GM08714 (cell line): ENCODE measurements at regions not wholly inside any gene's neighbourhood (a gene's known extent, or its start where the extent isn't known, plus 50 kb on each side); places are given as distances from the start of the nearest gene placed in this dataset.

Source experiments
- H3K4me3 ChIP-seq: fragments of 200-500 bp; sonication (Bioruptor generic); 2 replicates; pipeline ENCODE4 v1.5.1; 2014; ENCODE audit warnings: mild to moderate bottlenecking, low read length, inconsistent platforms
- ZNF274 ChIP-seq: IDR thresholded peaks from 2 replicates; pipeline ENCODE4 v1.6.1; 2012; ENCODE audit warnings: mild to moderate bottlenecking, low read depth, low read length

- no peak for TF ChIP-seq ZNF274
Observed at GRCh38 chr6:91420243-91420642, 833.4 kb upstream of the MAP3K7 start.

GRCh38 chr6:91415031-91415605, 828.2 kb upstream of the MAP3K7 start:
- no peak for TF ChIP-seq ZNF274
- H3K4me3 ChIP-seq, result no peak overlapping the region

More at GRCh38 chr6:91420243-91420642, 833.4 kb upstream of the MAP3K7 start:
- no peak overlapping the region for H3K4me3 ChIP-seq

DNA sequence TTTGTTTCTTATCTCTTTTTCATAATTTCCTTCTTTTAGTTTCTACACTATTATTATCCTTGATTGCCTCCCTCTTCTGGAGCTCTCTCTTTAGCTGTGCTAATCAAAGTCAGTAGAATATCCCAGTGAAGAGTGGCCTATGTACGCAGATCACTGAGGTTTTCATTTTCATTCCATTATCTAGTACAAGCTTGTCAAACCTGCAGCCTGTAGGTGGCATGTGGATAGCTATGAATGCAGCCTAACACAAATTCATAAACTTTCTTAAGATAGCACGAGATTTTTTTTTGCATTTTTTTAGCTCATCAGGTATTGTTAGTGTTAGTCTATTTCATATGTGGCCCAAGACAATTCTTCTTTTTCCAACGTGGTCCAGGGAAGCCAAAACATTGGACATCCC, 825.7 kb upstream of the MAP3K7 start:
- H3K4me3 ChIP-seq, result no peak overlapping the region
- no peak for TF ChIP-seq ZNF274

DNA sequence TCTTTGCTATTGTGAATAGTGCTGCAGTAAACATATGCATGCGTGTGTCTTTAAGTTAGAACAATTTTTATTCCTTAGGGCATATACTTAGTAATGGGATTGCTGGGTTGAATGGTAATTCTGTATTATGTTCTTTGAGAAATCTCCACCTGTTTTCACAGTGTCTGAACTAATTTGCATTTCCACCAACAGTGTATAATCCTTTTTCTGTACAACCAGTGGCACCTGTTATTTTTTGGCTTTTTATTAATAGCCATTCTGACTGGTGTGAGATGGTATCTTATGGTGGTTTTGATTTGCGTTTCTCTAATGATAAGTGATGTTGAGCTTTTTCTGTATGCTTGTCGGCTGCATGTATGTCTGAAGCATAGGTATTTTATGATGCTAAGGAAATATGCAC, 820.8 kb upstream of the MAP3K7 start:
- no peak overlapping the region for H3K4me3 ChIP-seq
- TF ChIP-seq ZNF274, result no peak

GRCh38 chr6:91392951-91393350, 806.1 kb upstream of the MAP3K7 start:
- no peak for TF ChIP-seq ZNF274
- no peak overlapping the region for H3K4me3 ChIP-seq

DNA sequence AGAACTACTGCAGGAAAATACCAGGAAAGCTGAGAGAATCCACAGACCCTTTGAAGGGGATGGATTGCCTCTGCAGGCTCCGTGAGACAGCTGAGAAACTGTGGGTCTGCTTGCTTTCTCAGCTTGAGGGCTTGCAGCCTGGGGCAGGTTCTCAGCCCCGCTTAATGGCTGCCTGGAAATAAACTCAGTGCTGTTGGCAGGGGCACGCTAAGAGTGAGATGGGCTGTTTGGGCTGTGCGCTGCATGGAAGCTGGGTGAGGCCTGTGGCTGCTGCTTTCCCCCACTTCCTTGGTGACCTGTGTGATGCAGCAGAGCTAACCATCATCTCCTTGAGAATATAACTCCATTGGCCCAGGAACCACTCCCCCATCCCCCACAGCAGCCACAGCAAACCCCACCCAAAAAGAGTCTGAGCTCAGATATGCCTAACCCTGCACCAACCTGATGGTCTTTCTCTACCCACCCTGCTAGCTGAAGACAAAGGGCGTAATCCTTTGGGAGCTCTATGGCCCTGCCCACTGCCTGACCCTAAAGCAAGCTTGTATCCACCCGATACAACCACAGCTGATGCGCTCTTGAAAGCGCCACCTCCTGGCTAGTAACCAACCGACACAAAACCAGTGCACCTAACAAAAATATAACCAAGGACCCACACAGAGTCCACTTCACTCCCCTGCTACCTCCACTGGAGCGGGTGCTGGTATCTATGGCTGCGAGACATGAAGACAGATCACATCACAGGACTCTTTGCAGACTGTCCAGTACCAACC, 800.6 kb upstream of the MAP3K7 start:
- no peak overlapping the region for H3K4me3 ChIP-seq
- TF ChIP-seq ZNF274, result no peak

DNA sequence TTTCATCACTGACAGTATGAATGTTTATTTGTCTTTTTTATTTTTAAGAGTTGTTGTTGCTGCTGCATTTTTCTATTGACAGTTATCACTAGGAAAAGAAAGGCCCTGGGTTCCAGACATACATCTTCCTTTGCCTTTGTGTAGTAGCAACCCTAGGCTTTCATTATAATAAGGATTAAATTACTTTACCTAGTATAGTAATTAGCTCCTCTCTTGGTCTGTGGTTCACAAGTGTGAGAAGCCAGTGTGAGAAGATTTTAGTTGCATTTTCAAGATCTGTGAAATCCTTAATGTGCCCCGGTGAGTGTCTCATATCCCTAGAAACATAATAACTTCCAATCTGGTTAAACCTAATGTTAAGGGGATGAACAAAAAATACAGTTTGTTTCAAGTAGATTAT, 799.3 kb upstream of the MAP3K7 start:
- no peak overlapping the region for H3K4me3 ChIP-seq
- TF ChIP-seq ZNF274, result no peak

DNA sequence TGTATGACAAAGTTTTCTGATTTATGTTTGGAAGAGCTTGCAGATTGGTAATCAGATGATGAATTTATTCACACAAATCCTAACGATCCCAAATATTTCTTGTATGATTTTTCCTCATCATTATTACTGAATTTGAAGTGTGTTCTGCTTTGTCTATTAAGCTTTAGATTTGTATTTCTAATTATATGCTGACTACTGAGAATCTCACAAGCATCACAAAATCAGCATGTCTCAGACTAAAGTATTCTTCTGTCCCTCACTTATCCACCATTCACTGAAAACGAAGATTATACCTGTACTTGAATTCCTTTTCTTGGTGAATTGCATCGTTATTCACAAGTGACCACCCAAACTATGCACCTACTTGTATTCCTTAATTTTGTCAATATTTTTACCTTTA, 796.3 kb upstream of the MAP3K7 start:
- no peak for TF ChIP-seq ZNF274
- no peak overlapping the region for H3K4me3 ChIP-seq

GRCh38 chr6:91376686-91377085, 789.8 kb upstream of the MAP3K7 start:
- no peak for TF ChIP-seq ZNF274
- H3K4me3 ChIP-seq, result no peak overlapping the region

DNA sequence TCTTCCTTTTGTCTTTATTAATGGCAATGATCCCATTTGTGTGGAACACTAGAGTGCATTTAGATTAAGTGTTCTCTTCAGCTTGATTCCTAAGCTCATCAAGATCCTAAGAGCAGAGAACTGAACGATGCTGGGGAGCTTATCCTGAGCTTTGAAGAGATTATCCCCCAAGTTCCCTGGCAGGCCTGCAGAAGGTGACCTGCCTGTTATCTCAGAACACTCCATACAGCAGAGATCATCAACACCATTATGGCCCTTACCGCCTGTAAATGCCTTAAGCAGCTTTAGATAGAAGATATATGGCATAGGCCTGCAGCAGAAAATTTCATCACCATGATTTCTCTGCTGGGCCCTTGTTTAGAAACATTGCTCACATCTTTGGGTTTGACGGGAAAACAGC, 779.9 kb upstream of the MAP3K7 start:
- no peak overlapping the region for H3K4me3 ChIP-seq
- no peak for TF ChIP-seq ZNF274

DNA sequence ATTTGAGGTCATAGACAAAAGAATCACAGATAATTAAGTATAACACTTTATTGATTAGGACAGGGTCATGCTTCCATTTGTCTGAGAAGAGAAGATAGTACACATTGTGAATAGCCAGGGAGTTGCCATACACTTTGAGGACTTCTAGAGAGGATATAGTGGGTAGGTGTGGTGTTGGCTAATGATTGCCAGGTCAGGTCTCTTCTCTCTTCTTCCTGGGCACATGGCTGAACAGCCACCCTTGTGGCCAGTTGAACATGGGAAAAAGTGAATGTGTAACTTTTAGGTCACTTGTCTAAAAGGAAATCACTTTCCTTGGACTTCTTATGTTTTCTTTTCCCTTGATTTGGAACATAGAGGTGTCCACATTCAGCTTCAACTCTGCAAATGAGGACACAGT, 772.1 kb upstream of the MAP3K7 start:
- no peak for TF ChIP-seq ZNF274
- no peak overlapping the region for H3K4me3 ChIP-seq

DNA sequence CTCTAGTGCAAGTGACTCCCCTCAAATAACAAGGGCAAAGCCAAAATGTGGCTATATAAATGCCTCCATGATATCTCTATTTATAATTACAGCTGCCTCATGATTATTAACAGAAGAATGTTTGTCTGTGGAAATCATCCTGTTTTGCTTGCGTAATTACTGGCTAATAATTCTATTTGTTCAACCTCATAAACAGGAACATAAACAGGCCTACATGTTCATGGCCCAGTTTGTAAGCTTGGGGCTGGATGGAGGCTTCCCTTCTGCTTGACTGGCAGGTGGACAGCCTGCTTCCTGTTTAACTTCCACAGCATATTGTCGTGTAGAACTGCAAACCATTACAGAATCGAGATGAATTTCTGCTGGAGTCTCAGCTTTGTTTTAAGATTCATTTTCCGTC, 766.0 kb upstream of the MAP3K7 start:
- no peak overlapping the region for H3K4me3 ChIP-seq
- TF ChIP-seq ZNF274, result no peak

- no peak for TF ChIP-seq ZNF274
- no peak overlapping the region for H3K4me3 ChIP-seq
Observed at GRCh38 chr6:91352321-91352720, 765.4 kb upstream of the MAP3K7 start.

DNA sequence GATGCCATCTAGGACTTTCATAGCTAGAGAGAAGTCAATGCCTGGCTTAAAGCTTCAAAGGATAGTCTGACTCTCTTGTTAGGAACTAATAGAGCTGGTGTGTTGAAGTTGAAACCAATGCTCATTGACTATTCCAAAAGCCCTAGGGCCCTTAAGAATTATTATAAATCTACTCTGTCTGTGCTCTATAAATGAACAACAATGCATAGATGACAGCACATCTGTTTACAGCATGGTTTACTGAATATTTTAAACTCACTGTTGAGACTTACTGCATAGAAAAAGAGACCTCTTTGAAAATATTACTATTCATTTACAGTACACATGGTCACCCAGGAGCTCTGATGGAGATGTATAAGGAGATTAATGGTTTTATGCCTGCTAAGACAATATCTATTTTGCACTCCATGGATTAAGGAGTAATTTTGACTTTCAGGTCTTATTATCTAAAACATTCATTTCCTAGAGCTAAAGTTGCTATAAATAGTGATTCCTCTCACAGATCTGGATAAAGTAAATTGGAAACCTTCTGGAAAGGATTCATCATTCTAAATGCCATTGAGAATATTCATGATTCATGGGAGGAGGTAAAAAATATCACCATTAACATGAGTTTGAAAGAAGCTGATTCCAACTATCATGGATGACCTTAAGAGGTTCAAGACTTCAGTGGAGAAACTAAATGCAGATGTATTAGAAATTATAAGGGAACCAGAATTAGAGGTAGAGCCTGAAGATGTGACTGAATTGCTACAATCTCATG, 763.5 kb upstream of the MAP3K7 start:
- H3K4me3 ChIP-seq, result no peak overlapping the region
- no peak for TF ChIP-seq ZNF274

DNA sequence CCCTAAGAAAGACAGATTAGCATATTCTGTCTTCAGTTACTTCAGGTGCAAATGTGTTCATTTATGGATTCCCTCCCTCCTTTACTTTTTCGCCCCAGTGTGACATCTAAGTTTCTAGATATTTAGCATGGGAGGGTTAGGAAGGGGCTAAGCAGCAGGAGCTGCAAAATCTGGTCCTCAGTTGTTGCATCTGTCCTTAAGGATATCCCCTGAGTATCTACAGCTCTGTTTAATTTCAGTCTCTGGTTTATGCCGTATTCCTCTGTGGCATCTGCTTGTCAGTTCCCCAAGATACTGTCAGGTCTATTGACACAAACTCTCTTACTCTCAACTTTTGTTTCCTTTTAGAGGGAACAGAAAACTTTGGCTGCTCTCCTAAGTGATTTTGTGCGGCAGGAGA, 754.6 kb upstream of the MAP3K7 start:
- H3K4me3 ChIP-seq, result no peak overlapping the region
- no peak for TF ChIP-seq ZNF274

DNA sequence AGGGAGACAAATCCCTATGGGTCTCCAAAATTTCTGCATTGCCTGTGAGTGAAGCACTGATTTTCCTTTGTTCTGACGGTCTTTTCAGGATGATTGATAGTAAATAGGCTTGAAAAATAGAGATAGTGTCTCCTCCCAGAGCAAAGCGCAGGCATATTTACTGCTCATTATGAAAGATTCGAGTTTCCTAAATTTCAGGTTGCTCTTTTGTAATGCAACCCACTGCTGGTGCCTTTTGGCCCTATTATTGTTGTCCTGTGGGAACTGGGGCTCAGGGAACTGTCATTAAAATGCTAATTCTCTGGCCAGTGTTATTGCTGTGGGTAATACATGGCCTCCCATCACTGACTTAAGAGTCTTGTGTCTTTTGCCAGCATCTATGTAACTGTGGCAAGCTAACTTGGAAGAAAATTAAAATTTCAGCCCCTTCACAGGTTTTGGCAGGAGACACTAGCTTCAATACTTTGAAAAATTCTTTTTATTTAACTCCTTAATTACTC, 754.1 kb upstream of the MAP3K7 start:
- H3K4me3 ChIP-seq, result no peak overlapping the region
- no peak for TF ChIP-seq ZNF274
